ENCODE measurements at regions not wholly inside any gene's neighbourhood (a gene's known extent, or its start where the extent isn't known, plus 50 kb on each side); places are given as distances from the start of the nearest gene placed in this dataset.

GRCh38 chr12:62073236-62073635, 187.0 kb upstream of the USP15 start:
- FAIRE-seq = peak; percentile 20

DNA sequence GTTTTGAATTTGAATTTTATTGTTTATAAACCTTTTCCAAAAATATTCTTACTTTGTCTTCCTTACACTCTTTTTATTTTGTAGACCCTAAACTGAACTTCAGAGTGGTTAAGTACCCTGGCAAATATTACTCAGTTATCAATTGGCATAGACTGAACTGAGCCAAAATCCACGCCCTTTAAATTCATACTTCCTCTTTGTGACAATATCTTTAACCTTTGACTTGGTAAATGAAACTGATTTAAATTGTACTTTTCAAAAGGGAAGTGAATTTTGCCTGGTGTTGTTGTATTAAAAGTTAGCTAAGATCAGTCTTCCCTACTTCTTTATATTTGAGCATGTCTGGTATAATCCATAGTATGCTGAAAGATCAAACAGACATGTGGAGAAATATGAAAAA, 184.3 kb upstream of the USP15 start:
- FAIRE-seq = no peak

DNA sequence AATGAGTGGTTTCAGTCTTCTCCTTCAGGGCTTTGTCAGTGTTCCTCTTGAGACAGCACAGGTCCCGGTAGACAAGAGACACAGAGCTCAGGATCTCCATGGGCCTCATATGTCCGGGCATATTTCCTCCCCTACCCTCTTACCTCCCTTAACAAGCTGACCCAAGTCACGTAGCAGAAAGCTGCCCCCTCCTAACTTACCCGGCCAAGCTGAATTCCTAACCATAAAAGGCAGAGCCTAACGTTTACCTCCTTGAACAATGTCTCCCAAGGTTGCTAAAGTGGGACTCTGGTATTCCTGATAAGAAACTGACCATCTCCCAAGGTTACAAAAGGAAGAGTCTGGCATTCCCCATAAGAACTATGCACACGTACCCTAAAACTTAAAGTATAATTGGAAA, 182.2 kb upstream of the USP15 start:
- FAIRE-seq = no peak

DNA sequence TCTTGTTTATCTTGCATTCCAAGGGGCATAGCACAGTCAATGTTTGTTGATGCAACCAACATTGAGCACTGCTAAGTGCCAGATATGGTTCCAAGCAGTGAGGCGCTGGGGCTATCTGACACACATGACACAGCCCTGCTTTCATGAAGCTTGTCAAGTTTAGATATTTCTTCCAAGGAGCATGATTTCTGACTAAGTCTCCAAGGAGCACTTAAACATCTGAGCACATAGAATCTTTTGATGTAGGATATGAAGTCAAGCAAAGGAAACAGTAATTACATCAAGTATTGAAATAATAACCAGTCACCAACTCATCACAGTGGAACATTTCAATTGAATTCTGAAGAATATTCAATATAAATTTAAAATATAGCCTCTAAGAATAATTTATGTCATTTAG, 177.8 kb upstream of the USP15 start:
- no peak for FAIRE-seq

DNA sequence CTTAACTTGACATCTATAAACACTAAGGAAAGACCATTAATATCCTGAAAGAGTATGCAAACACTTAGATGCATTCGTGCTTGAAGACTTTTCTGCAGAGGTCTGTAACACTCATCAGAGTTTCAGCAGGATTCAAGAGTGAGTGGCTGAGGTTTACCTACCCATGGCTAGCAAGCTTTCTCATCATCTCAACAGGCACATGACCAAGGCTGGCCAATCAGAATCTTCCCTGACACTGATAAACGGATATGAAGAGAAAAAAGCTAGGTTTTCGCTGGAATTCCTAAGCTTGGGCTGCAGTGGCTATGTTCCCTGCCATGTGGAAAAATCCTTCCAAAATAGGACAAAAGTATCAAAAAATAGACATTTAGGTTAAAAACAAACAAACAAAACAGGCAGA, 162.1 kb upstream of the USP15 start:
- no peak for FAIRE-seq

GRCh38 chr12:62103748-62104147, 156.5 kb upstream of the USP15 start:
- FAIRE-seq = no peak

- no peak for FAIRE-seq
Observed at GRCh38 chr12:62106547-62107185, 153.5 kb upstream of the USP15 start.

GRCh38 chr12:62113366-62114011, 146.7 kb upstream of the USP15 start:
- FAIRE-seq = no peak

DNA sequence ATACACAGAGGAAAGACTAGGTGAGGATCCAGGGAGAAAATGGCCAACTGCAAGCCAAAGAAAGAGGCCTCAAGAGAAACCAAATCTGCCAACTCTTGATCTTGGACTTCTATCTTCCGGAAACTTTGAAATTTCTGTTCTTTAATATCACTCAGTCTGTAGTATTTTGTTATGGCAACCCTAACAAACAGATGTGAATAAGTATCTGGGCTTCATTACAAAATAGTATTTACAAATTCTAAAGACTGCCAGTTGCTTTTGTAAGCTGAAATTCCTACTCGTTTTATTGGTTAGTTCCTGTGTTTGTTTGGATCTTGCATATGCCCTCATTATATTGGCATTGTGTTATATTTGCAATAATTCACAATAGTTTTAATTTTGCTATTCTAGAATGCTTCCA, 143.2 kb upstream of the USP15 start:
- FAIRE-seq = no peak

GRCh38 chr12:62123721-62124203, 136.4 kb upstream of the USP15 start:
- FAIRE-seq = peak; percentile 47

DNA sequence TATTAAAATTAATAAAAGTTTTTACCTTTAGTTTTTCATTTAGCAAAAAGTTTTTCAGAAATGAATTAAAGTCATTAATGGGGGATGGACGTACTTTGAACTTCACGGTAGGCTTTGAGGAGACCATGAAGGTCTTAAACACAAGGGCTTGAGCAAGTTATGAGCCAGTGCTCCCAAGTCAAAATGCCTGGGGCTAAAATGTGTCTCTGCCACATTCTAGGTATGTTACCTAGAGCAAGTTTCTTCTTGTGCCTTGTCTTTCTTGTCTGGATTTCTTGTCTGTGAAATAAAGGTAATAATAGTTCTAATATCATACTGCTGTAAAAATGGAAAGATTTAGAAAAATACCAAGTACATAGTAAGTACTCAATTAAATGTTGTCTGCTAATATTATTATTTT, 132.7 kb upstream of the USP15 start:
- no peak for FAIRE-seq

DNA sequence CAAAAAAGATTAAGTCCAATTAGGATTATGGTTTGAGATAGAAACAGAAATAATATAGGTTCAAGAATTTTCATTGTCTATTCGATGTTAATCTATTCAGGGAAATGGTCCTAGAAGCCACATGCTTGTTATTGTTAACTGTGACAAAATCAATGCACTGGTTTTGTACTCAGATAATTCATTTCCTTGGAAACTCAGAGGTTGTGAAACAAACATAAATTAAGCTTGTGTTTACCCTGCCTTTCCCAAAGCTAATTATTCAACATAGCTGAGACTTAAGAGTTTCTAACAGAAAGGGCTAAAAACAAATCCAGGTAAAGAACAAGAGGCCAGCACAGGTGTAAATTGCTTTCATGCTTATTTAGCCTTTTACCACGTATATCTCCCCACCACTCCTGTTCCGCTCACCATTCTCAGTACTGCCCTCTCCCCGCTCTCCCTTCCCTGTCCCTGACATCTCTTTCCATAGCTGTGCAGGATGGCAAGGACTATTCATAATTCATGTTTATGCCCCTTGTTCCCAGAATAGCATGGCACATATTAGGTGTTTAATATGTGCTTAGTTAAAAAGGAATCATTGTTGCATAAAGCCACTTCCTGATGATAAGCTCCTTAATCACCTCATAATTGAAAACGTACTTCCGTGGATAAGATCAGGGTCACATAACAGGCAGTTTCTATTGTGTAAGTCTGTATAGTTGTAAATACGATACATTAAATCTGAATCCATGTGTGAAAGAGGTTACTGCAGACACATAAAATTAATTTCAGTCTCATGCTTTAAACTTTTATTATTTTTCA, 131.8 kb upstream of the USP15 start:
- no peak for FAIRE-seq

- FAIRE-seq = no peak
Observed at GRCh38 chr12:62129291-62129690, 130.9 kb upstream of the USP15 start.

DNA sequence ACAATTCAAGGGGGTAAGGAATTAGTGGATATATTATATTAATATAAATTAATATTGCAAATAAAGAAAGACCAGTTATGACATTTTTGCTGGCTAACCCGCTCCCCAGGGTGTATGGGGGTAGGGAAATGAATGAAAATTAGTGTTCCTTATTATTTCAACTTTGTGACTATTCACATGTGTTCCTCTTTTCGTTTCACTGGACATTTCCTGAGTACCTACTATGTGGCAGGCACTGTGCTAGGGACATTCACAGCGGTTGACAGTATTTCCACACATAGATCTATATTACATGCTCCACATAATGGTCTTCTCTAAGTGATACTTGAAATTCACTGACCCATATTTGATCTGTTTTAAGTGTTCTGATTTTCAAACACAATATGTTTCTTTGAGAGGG, 129.8 kb upstream of the USP15 start:
- FAIRE-seq = no peak

DNA sequence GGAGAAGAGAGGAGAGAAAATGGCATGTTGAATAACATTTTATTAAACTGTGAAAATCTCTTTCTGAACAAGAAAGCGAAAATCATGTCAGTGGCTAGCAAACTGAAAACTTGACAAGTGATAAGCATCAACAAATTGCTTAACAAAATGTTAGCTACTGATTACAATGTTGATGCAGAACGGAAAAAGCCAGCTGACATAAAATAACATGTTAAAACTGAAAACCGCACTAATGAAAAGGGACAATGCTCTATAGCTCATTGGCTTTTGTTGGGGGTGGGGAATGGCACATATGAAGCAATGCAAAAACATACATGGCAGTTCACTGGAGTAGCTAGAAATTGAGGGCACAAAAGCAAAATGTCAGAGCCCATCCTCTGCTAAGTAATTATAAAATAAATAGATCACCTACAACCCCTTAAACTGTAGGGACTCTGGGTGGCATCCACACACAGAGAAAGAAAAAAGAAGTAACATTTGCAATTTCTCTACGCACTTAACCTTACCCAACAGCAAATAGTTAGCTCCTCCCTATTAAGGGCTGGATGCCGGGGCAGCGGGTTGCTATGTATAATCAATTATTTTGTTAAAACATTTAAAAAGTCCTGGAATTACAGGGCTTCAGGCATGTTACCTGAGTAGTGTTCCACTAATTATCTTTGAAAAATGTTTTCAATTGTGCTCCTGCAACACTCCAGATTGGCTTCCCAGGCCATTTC, 129.2 kb upstream of the USP15 start:
- FAIRE-seq = no peak

DNA sequence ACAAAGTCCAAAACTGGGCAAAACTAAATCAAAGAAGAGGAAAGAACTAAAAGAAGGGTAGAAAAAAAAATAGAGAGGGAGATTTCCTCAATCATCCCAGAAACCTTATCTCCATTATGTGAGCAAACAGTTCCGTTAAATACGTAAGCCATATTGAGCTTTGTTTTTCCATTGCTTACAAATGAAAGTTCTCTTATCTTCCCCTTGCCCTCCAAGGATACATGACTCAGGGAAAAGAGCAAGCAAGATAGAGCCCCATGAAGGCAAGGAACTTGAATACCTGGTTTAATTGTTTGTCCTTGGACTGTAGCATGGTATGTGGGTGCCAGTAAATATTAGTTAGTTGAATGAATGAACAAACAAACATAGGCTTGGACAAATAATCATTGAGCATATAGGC, 126.8 kb upstream of the USP15 start:
- FAIRE-seq = no peak

GRCh38 chr12:62135553-62136200, 124.5 kb upstream of the USP15 start:
- FAIRE-seq = no peak

GRCh38 chr12:62136496-62136895, 123.7 kb upstream of the USP15 start:
- FAIRE-seq = no peak

DNA sequence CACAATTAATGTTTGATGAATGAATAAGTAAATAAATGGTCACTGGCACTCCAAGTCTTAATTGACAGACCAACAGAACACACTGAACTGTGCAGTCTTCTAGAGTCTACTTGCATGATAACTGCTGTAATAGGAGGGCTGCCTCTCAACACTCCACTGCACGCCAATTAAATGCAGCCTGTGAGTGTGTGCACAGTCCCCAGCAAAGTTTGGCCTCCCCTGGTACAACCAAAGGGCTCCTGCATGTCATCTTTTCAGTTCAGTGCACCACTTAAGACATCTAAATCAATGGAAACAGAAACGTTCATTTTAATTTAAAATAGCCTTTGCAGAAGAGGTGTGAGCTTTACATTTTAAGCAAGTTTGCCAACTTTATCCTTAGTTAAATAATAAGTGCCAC, 121.7 kb upstream of the USP15 start:
- no peak for FAIRE-seq

GRCh38 chr12:62146318-62146717, 113.9 kb upstream of the USP15 start:
- FAIRE-seq = no peak

- no peak for FAIRE-seq
Observed at GRCh38 chr12:62158013-62158412, 102.2 kb upstream of the USP15 start.

DNA sequence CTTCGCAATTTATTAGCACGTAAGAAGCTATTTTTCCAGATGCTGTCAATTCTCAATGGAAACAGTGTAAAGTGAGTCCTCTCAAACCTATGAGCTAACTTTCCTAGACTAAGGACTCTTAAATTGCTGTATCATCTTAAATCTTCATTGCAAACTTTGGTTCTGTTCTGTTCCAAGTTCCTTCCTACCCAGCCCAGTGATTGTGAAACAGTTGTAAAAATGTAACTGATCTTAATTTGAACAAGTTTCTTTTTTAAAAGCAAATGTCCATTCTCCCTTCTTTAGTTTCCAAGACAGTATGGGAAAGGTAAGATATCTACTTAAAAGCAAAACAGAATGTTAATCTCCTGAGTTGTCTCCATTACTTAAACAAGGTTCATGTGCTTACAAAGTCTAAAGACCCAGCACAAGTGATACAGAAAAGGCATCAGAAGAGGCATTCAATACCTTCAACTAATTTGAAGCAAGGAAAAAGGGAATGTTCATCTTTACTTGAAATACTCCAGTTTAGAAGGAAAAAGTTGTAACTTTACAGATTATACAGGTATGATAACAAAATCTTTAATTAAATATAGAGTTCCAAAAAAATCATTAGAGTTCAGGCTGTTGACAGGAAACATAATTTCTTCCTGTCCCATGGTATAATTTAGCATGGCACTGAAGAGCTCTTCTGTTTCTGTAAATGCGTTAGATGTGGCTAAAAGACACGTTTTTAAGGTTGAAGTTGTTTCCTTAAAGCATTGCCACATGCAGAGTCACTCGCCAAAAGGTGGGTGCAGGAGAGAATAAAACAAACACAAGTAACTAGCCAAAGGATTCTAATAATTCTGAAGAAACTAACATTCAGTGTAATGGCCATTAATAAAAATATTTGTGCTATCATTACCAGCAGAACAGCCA, 101.5 kb upstream of the USP15 start:
- FAIRE-seq = no peak

Data from TTC549 (cell line).